GM10248 (cell line): ENCODE measurements at regions not wholly inside any gene's neighbourhood (a gene's known extent, or its start where the extent isn't known, plus 50 kb on each side); places are given as distances from the start of the nearest gene placed in this dataset.

Experiments used
- CTCF ChIA-PET: fragments of 300-600 bp; sonication (Branson Sonifier 250); formaldehyde crosslinking; extraction: SDS; loops from one replicate; lab custom pipeline; 2021; ENCODE audit warnings: antibody characterized with exemption; lab: Yijun Ruan, JAX
- POLR2A ChIA-PET: fragments of 350-650 bp; sonication (Branson Sonifier 250); formaldehyde crosslinking; extraction: SDS; loops from one replicate; lab custom pipeline; 2020; ENCODE audit warnings: antibody characterized with exemption; lab: Yijun Ruan, JAX
- DNase-seq: peaks from one replicate; pipeline ENCODE4 v3.0.0; 2012; ENCODE audit errors: extremely low spot score
- TF ChIP-seq, protein P1 (sequence below): IDR thresholded peaks from 2 replicates; pipeline ENCODE4 v1.5.1; 2012; ENCODE audit warnings: mild to moderate bottlenecking, low read depth; ENCODE audit errors: extremely low read depth, missing control alignments, control extremely low read depth

DNA sequence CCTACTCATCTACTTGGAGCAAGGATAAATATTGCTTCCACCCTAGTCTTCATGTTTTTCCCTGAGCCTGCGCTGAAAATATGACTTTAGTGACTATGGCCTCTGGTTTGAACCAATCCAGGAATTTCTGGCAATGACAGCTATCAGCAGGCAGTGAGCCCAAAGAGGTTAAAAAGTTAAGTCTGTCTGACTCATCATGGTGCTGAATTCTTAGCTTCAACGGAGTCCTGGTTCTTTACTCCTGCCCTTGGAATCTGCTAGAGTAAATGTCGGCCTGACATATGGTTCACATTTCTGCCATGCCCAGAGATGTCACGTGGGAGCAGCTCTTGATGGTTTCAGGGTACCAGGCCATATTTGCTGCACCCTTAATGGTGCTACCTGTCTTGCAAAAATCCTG lies 351.6 kb upstream of the PLXNA2 start:
- TF ChIP-seq, protein P1, sequence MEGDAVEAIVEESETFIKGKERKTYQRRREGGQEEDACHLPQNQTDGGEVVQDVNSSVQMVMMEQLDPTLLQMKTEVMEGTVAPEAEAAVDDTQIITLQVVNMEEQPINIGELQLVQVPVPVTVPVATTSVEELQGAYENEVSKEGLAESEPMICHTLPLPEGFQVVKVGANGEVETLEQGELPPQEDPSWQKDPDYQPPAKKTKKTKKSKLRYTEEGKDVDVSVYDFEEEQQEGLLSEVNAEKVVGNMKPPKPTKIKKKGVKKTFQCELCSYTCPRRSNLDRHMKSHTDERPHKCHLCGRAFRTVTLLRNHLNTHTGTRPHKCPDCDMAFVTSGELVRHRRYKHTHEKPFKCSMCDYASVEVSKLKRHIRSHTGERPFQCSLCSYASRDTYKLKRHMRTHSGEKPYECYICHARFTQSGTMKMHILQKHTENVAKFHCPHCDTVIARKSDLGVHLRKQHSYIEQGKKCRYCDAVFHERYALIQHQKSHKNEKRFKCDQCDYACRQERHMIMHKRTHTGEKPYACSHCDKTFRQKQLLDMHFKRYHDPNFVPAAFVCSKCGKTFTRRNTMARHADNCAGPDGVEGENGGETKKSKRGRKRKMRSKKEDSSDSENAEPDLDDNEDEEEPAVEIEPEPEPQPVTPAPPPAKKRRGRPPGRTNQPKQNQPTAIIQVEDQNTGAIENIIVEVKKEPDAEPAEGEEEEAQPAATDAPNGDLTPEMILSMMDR: no peak
- ChIA-PET CTCF (interaction anchor here (0.7 to 1.2 kb wide), 2 partner anchors 9 to 13 kb away, joined by 3 to 4 read pairs; no protein-coding TSS in a partner anchor), POLR2A (no interaction called here)
- DNase-seq: no peak

DNA sequence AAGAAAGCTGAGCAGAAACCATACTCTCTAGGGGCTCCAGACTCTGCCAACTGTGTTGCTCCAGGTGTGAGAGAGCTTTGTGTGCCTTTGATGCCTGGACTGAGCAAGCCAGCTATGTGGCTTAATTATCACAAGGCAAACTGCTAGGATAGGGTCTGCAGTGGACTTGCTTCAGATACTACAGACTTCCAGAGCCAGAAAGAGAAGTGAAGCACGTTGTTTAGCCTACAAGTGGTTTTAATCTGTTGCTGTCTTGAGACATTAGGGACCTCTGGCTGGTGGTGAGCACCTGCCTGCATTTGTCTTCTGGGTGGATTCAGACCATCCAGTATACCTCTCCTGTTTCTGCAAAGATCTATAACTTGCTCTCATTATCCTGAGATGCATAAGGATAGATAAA lies 353.4 kb upstream of the PLXNA2 start:
- TF ChIP-seq, protein P1: no peak
- ChIA-PET POLR2A (no interaction called here), CTCF (interaction anchor here (1.1 to 1.2 kb wide), 2 partner anchors 10 to 21 kb away, joined by 3 read pairs; no protein-coding TSS in a partner anchor)
- no peak for DNase-seq

DNA sequence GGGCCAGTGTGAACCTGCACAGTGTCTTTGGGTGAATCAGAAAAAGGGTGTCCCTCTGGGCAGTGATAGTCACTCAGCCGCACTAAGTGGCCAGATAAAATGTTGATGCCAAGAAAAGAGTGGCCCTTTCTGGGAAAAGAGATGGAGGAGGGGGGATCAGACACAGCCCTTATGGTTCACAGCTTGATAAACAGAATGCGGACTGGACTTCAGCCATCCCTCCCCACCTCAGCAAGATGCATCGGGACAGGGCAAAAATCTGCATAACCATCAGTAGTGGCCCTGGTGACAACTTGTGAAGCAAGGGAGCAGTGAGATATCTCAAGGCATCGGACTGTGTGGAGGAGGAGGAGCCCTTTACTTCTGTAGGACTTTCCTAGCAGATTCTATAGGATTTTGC lies 353.8 kb upstream of the PLXNA2 start:
- TF ChIP-seq, protein P1: no peak
- no peak for DNase-seq
- ChIA-PET CTCF (interaction anchor here (1.2 kb wide), 1 partner anchor 11 kb away, joined by 3 read pairs; no protein-coding TSS in a partner anchor), POLR2A (no interaction called here)

DNA sequence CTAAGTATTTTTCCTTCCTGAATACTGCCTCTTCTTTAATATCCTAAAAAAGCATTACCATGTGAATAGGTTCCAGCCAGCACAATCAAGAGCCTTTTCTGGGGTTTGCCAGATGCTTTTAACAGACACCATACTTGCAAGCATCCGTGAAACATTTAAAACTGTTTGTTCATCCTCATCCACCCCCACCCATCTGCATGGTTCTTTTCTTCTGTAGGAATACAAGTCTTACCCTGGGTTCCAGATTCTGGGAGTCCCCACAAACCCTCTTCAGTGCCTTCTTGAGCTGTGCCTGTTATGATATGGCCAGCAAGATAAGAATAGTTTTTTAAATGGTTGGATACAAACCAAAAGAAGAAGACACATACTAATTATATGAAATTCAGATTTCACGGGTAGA lies 354.9 kb upstream of the PLXNA2 start:
- CTCF ChIA-PET: no interaction called here
- POLR2A ChIA-PET: no interaction called here
- no peak for DNase-seq
- TF ChIP-seq, protein P1: no peak

DNA sequence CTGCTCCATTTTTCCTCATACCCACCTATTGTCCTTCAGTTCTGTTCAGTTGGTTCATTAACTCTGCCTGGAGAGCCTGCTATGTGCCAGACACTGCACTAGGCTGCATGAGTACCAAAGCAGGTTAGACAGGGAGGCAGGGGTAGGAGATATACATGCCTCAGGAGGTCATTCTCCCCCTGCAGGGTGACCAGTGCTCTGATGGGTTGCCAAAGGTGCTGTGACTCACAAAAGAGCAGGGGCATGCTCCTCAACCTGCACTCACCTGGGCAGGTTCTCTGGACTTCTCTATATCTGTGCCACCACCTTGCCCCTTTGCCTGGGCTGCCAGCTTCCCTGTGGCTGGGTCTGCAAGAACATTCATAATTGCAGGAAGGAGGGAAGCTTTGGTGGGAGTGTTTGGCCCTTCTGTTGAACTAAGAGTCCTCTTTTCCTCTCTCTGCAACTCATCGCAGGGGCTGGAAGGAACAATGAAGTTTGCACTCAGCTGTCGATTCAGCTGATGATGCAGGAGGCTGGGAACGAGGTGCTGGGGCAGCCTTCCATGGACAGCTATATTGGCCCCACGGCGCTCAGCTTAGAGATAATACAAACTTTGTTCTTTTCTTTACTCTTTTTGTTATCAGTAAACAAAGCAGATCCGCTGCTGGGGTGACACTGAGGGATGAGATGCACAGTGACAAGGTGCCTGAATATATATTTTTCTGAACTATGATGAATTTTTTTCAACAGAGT lies 356.4 kb upstream of the PLXNA2 start:
- TF ChIP-seq, protein P1: no peak
- ChIA-PET POLR2A (no interaction called here), CTCF (interaction anchor here (1.0 to 1.8 kb wide), 2 partner anchors 47 to 52 kb away, joined by 3 read pairs; no protein-coding TSS in a partner anchor)
- no peak for DNase-seq

DNA sequence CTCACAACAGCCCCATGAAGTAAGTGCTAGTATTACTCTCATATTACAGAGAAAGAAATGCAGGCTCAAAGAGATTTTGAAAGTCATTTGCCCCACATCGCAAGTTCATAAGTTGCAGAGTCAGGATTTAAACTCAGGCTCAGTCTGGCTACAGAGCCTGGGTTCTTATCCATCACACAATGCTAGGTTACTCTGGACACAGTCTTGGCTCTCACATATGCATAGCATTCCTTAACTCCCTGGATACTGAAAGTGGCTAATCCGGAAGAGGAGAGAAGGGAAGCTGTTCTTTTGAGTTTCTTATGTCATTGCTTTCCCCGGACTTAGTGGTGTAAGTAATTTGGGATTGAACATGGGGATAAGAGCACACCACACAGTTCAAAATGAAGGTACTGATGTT lies 357.4 kb upstream of the PLXNA2 start:
- POLR2A ChIA-PET: no interaction called here
- TF ChIP-seq, protein P1: no peak
- CTCF ChIA-PET: interaction anchor here (1.8 kb wide), 1 partner anchor 48 kb away, joined by 3 read pairs; no protein-coding TSS in a partner anchor
- no peak for DNase-seq
